ENCODE measurements at regions not wholly inside any gene's neighbourhood (a gene's known extent, or its start where the extent isn't known, plus 50 kb on each side); places are given as distances from the start of the nearest gene placed in this dataset.
"Not testable (repeated sequence)": the region's sequence is repeated elsewhere in the genome, so short reads cannot be mapped to it uniquely, and the experiment has no call there.

GRCh38 chr4:79850626-79851025 is 222.4 kb downstream of the ANTXR2 start:
- H3K4me1 ChIP-seq (replicated peaks in 1 of 2) = peaks cover 0 to 5% of the 10 kb centered on the region in 2 donors
- no peak overlapping the region for H3K4me3 ChIP-seq
- WGBS, 10 experiments = 63 to 95% (median 87%) methylated on average over 2 to 3 of the region's 3 CpGs; no CpG with 5 or more reads in 3 of the 10 experiments
- H3K27ac ChIP-seq = no peak overlapping the region
- ATAC-seq (replicated peaks in 6 of 8) = no peak
- in situ Hi-C loops (cut with MboI; ENCODE audit: low pct_unique_long_range_greater_than_20kb in 2 of 9, low sequenced_read_pairs in 9 of 9, unreplicated experiment in 9 of 9) = no loop called here

- no peak for ATAC-seq (replicated peaks in 6 of 8)
- no peak overlapping the region for H3K27ac ChIP-seq
- no peak overlapping the region for H3K4me3 ChIP-seq
- WGBS, 10 experiments = 11 to 100% (median 71%) methylated on average over 1 of the region's 1 CpG; no CpG with 5 or more reads in 3 of the 10 experiments
- no peaks in the 10 kb centered on the region for H3K4me1 ChIP-seq (replicated peaks in 1 of 2)
- in situ Hi-C loops (cut with MboI; ENCODE audit: low pct_unique_long_range_greater_than_20kb in 2 of 9, low sequenced_read_pairs in 9 of 9, unreplicated experiment in 9 of 9) = no loop called here
These were observed 224.7 kb downstream of the ANTXR2 start for GRCh38 chr4:79848329-79848728.

- Histone ChIP-seq H3K4me3 (no peak overlapping the region), H3K4me1 (replicated peaks in 1 of 2) (no peaks in the 10 kb centered on the region), H3K27ac (no peak overlapping the region)
- no peak for ATAC-seq (replicated peaks in 6 of 8)
- WGBS, 10 experiments = 25 to 100% (median 96%) methylated on average over 1 to 2 of the region's 2 CpGs
- in situ Hi-C loops (cut with MboI; ENCODE audit: low pct_unique_long_range_greater_than_20kb in 2 of 9, low sequenced_read_pairs in 9 of 9, unreplicated experiment in 9 of 9) = no loop called here
These were observed 225.6 kb downstream of the ANTXR2 start for GRCh38 chr4:79847411-79847810.

GRCh38 chr4:79842162-79842561 is 230.9 kb downstream of the ANTXR2 start:
- no peaks in the 10 kb centered on the region for H3K4me1 ChIP-seq (replicated peaks in 1 of 2)
- in situ Hi-C loops (cut with MboI; ENCODE audit: low pct_unique_long_range_greater_than_20kb in 2 of 9, low sequenced_read_pairs in 9 of 9, unreplicated experiment in 9 of 9) = no loop called here
- H3K27ac ChIP-seq = no peak overlapping the region
- H3K4me3 ChIP-seq = no peak overlapping the region
- no peak for ATAC-seq (replicated peaks in 6 of 8)

- WGBS, 10 experiments = 14 to 100% (median 100%) methylated on average over 1 of the region's 1 CpG; no CpG with 5 or more reads in 2 of the 10 experiments
- ATAC-seq (replicated peaks in 6 of 8) = no peak
- Histone ChIP-seq H3K27ac (no peak overlapping the region), H3K4me3 (no peak overlapping the region), H3K4me1 (replicated peaks in 1 of 2) (no peaks in the 10 kb centered on the region)
- in situ Hi-C loops (cut with MboI; ENCODE audit: low pct_unique_long_range_greater_than_20kb in 2 of 9, low sequenced_read_pairs in 9 of 9, unreplicated experiment in 9 of 9) = no loop called here
These were observed 239.2 kb downstream of the ANTXR2 start for GRCh38 chr4:79833857-79834256.

DNA sequence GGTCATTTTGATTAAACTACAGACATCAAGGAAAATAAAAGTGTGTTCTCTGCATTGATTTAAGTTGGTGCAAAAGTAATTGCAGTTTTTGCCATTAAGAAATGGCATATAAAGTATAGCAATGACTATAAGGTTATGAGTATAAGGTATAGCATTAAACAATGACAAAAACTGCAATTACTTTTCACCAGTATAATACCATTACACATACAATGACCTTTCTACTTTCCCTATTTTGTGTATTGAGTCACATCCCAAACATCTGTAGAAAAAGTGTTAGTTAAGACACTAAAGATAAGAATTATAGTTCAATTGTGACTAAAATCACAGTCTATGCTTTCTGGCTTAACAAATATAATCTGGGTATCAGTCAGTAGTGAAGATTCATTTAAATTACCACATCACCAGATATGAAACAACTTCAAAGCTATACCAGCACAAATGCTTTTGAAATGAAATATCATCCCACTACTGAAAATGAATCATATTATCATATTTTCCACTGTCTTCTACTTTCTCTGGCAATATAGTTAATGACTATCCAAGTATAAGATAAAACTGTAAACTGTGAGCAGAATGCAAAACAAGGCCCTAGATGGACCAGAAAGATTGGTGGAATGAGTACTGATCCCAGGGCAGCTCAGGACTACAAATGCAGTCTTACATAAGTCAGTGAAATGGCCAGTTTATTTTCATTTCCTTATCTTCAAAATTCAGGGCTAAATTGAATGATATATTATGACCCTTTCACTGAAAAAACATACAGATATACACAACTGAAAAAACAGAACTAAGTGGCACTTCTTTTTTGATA is 241.1 kb downstream of the ANTXR2 start:
- in situ Hi-C loops (cut with MboI; ENCODE audit: low pct_unique_long_range_greater_than_20kb in 2 of 9, low sequenced_read_pairs in 9 of 9, unreplicated experiment in 9 of 9) = no loop called here
- Histone ChIP-seq H3K4me3 (no peak overlapping the region), H3K4me1 (replicated peaks in 1 of 2) (no peaks in the 10 kb centered on the region), H3K27ac (no peak overlapping the region)
- no peak for ATAC-seq (replicated peaks in 6 of 8)

- Histone ChIP-seq H3K4me3 (no peak overlapping the region), H3K27ac (no peak overlapping the region), H3K4me1 (replicated peaks in 1 of 2) (no peaks in the 10 kb centered on the region)
- WGBS, 10 experiments = 29 to 93% (median 67%) methylated on average over 2 to 3 of the region's 3 CpGs
- no peak for ATAC-seq (replicated peaks in 6 of 8)
- in situ Hi-C loops (cut with MboI; ENCODE audit: low pct_unique_long_range_greater_than_20kb in 2 of 9, low sequenced_read_pairs in 9 of 9, unreplicated experiment in 9 of 9) = no loop called here
These were observed 241.9 kb downstream of the ANTXR2 start for GRCh38 chr4:79831119-79831528.

DNA sequence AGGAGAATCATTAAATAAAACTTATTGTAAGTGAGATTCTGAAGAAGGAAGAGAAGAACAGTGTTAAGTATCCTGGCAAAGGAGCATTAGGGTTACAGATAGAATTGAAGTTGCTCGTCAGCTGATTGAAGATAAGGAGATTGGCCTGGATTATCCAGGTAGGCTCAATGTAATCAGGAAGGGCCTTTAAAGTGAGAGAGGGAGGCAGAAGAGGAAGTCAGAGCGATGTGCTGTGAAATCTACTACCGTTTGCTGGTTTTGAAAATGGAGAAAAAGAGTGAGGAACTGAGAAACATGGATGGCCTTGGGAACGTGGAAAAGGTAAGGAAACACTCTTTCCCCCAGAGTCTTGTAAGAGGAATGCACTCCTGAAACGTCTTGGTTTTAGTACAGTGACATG is 245.7 kb downstream of the ANTXR2 start:
- ATAC-seq (replicated peaks in 6 of 8) = no peak
- no peak overlapping the region for H3K4me3 ChIP-seq
- in situ Hi-C loops (cut with MboI; ENCODE audit: low pct_unique_long_range_greater_than_20kb in 2 of 9, low sequenced_read_pairs in 9 of 9, unreplicated experiment in 9 of 9) = no loop called here
- no peak overlapping the region for H3K27ac ChIP-seq
- H3K4me1 ChIP-seq (replicated peaks in 1 of 2) = peaks cover 0 to 10% of the 10 kb centered on the region in 2 donors
- WGBS, 10 experiments = 44 to 90% (median 72%) methylated on average over 2 to 5 of the region's 5 CpGs

DNA sequence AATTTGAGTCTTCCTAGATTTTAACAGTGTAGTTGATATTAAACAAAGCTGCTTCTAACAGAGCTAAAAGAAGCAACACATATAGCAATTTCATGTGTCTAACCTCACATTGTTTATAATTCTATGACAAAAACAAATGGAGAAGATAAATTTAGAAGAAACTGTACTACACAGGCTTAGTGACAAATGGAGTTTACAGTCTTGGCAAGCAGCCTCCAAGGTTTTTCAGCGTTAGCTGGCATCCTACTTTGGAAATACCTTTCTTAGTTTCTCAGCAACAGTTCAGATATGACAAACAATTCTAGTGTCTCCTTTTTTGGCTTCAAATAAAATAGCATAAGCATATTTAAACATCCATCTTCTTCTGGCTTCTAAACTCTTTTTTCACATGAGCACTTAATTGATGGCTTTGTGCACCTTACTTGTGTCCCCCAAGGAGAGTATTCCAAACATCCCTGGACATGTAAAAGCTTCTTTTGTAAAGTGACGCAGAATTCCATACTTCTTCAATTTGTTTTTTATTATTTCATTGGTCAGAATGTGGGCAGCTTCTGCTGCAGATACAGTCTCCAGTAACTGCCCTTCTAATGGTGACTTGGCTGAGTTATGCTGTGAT is 249.8 kb downstream of the ANTXR2 start:
- in situ Hi-C loops (cut with MboI; ENCODE audit: low pct_unique_long_range_greater_than_20kb in 2 of 9, low sequenced_read_pairs in 9 of 9, unreplicated experiment in 9 of 9) = no loop called here

GRCh38 chr4:79820427-79820826 is 252.6 kb downstream of the ANTXR2 start:
- peaks cover 0 to 10% of the 10 kb centered on the region in 2 donors for H3K4me1 ChIP-seq (replicated peaks in 1 of 2)
- in situ Hi-C loops (cut with MboI; ENCODE audit: low pct_unique_long_range_greater_than_20kb in 2 of 9, low sequenced_read_pairs in 9 of 9, unreplicated experiment in 9 of 9) = no loop called here
- H3K4me3 ChIP-seq = no peak overlapping the region
- no peak for ATAC-seq (replicated peaks in 6 of 8)
- no peak overlapping the region for H3K27ac ChIP-seq

More for the DNA sequence above, 249.8 kb downstream of the ANTXR2 start:
- Histone ChIP-seq H3K4me3 (no peak overlapping the region), H3K27ac (no peak overlapping the region), H3K4me1 (replicated peaks in 1 of 2) (peaks cover 0 to 10% of the 10 kb centered on the region in 2 donors)
- 45 to 100% (median 89%) methylated on average over 1 to 2 of the region's 2 CpGs for WGBS, 10 experiments
- ATAC-seq (replicated peaks in 6 of 8) = peak in 1 of 8 experiments; percentile 82

- in situ Hi-C loops (cut with MboI; ENCODE audit: low pct_unique_long_range_greater_than_20kb in 2 of 9, low sequenced_read_pairs in 9 of 9, unreplicated experiment in 9 of 9); H3K27ac ChIP-seq; H3K4me1 ChIP-seq (replicated peaks in 1 of 2); H3K4me3 ChIP-seq; ATAC-seq (replicated peaks in 6 of 8): not testable (repeated sequence)
- WGBS, 10 experiments = 17 to 100% (median 100%) methylated on average over 1 to 2 of the region's 2 CpGs; no CpG with 5 or more reads in 3 of the 10 experiments
These were observed 265.1 kb downstream of the ANTXR2 start for GRCh38 chr4:79807933-79808332.

- no peak overlapping the region for H3K4me3 ChIP-seq
- in situ Hi-C loops (cut with MboI; ENCODE audit: low pct_unique_long_range_greater_than_20kb in 2 of 9, low sequenced_read_pairs in 9 of 9, unreplicated experiment in 9 of 9) = no loop called here
These were observed 275.0 kb downstream of the ANTXR2 start for GRCh38 chr4:79798047-79798446.

DNA sequence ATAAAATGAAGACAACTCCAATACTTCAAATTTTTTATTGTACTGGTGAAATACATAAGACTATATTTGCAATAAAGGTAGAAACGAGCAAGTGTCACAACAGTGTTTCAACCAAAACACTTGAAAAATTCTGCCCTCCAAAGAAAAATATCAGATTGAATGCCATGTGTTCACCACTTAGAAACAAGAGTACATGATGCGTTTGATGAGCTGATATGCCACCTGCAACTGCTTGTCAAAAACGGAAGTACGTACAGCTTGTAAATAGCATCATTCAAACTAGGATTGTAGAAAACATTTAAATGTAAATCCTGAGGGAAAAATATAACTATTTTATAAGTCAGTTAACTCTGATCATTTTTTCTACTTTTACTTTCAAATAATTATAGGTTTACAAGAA is 276.1 kb downstream of the ANTXR2 start:
- Histone ChIP-seq H3K4me3 (no peak overlapping the region), H3K27ac (no peak overlapping the region), H3K4me1 (replicated peaks in 1 of 2) (no peaks in the 10 kb centered on the region)
- 11 to 100% (median 88%) methylated on average over 1 to 4 of the region's 4 CpGs for WGBS, 10 experiments
- ATAC-seq (replicated peaks in 6 of 8) = no peak
- in situ Hi-C loops (cut with MboI; ENCODE audit: low pct_unique_long_range_greater_than_20kb in 2 of 9, low sequenced_read_pairs in 9 of 9, unreplicated experiment in 9 of 9) = no loop called here

More at GRCh38 chr4:79798047-79798446, 275.0 kb downstream of the ANTXR2 start:
- ATAC-seq (replicated peaks in 6 of 8) = no peak
- no peak overlapping the region for H3K27ac ChIP-seq
- WGBS, 10 experiments = 0 to 100% (median 77%) methylated on average over 1 to 3 of the region's 3 CpGs; no CpG with 5 or more reads in 2 of the 10 experiments
- H3K4me1 ChIP-seq (replicated peaks in 1 of 2) = no peaks in the 10 kb centered on the region

DNA sequence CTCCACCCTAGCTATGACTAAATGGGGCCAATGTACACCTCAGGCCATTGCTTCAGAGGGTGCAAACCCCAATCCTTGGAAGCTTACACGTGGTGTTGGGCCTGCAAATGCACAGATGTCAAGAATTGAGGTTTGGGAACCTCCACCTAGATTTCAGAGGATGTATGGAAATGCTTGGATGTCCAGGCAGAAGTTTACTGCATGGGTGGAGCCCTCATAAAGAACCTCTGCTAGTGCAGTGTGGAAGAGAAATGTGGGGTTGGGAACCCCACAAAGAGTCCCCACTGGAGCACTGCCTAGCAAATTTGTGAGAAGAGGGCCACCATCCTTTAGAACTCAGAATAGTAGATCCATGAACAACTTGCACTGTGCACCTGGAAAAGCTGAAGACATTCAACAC is 284.1 kb downstream of the ANTXR2 start:
- in situ Hi-C loops (cut with MboI; ENCODE audit: low pct_unique_long_range_greater_than_20kb in 2 of 9, low sequenced_read_pairs in 9 of 9, unreplicated experiment in 9 of 9) = no loop called here
- no peak overlapping the region for H3K4me3 ChIP-seq
- WGBS, 10 experiments = 0 to 17% (median 0%) methylated on average over 1 of the region's 1 CpG; no CpG with 5 or more reads in 5 of the 10 experiments
- H3K4me1 ChIP-seq (replicated peaks in 1 of 2) = no peaks in the 10 kb centered on the region
- H3K27ac ChIP-seq = no peak overlapping the region
- no peak for ATAC-seq (replicated peaks in 6 of 8)
